ENCODE measurements at regions not wholly inside any gene's neighbourhood (a gene's known extent, or its start where the extent isn't known, plus 50 kb on each side); places are given as distances from the start of the nearest gene placed in this dataset.

GRCh38 chr18:51757255-51757924, 559.9 kb upstream of the MEX3C start:
- Histone ChIP-seq H3K4me1 (ENCODE audit: insufficient read depth, low read length) (no peaks in the 10 kb centered on the region; the same call in 1 of the 2 replicates), H3K14ac (ENCODE audit: insufficient read depth, low read length) (no peak overlapping the region), H3K4me2 (ENCODE audit: insufficient read depth, insufficient read length, low read length) (no peak overlapping the region), H2AFZ (ENCODE audit: low read length) (no peak overlapping the region), H3K9me3 (ENCODE audit: control insufficient read depth, low read depth, low read length) (no peaks in the 10 kb centered on the region), H2BK20ac (ENCODE audit: low read depth, low read length, poor library complexity, severe bottlenecking) (no peak overlapping the region), H4K5ac (ENCODE audit: insufficient read length, low read depth, low read length) (no peak overlapping the region), H4K8ac (replicated peaks; ENCODE audit: insufficient read length, low read depth, low read length) (no peak overlapping the region), H2BK15ac (ENCODE audit: low read depth, low read length) (no peak overlapping the region), H3K79me1 (ENCODE audit: insufficient read depth, low read depth, low read length, poor library complexity, severe bottlenecking) (no peaks in the 10 kb centered on the region), H3K79me2 (ENCODE audit: insufficient read depth, low read length) (no peaks in the 10 kb centered on the region), H4K91ac (ENCODE audit: insufficient read length, low read depth, low read length) (no peak overlapping the region), H2AK5ac (ENCODE audit: insufficient read length, low read length) (no peak overlapping the region), H3K9ac (ENCODE audit: extremely low read depth, insufficient read length, low read length) (no peak overlapping the region), H2BK120ac (ENCODE audit: low read depth, low read length, poor library complexity, severe bottlenecking) (no peak overlapping the region), H3K23ac (ENCODE audit: insufficient read length, low read depth, low read length) (no peak overlapping the region), H3K23me2 (ENCODE audit: insufficient read length, low read depth, low read length, poor library complexity, severe bottlenecking) (no peaks in the 10 kb centered on the region), H3K27ac (ENCODE audit: insufficient read length, low read depth, low read length) (no peak overlapping the region), H3K56ac (ENCODE audit: insufficient read length, low read depth, low read length) (no peak overlapping the region), H3T11ph (ENCODE audit: low read length) (no peak overlapping the region), H2BK5ac (ENCODE audit: insufficient read length, low read length) (no peak overlapping the region), H4K20me1 (ENCODE audit: control insufficient read depth, insufficient read depth, insufficient read length) (no peaks in the 10 kb centered on the region), H3K18ac (ENCODE audit: insufficient read length, low read depth, low read length) (no peak overlapping the region), H3K4ac (ENCODE audit: low read depth, low read length) (no peak overlapping the region), H2BK12ac (ENCODE audit: insufficient read length, low read depth, low read length) (no peak overlapping the region), H3K27me3 (ENCODE audit: insufficient read depth, low read length) (no peaks in the 10 kb centered on the region)
- H3K36me3 Mint-ChIP-seq (ENCODE audit: insufficient read depth in 1 of 3, low read depth in 3 of 3): no peaks in the 10 kb centered on the region
- no peaks in the 10 kb centered on the region for H3K27me3 Mint-ChIP-seq (ENCODE audit: low read depth)
- no peak for TF ChIP-seq CTCF (conservative IDR thresholded peaks at IDR 0.05)
- peaks cover 7 to 17% of the 10 kb centered on the region in 2 experiments for H3K4me1 Mint-ChIP-seq
- H3K27ac Mint-ChIP-seq: no peak overlapping the region
- WGBS (ENCODE audit: extremely low coverage, insufficient read length, low lambda C conversion rate): no CpG with 5 or more reads among the region's 5 CpGs
- no peak for DNase-seq
- no peaks in the 10 kb centered on the region for H3K9me3 Mint-ChIP-seq
- H3K4me3 Mint-ChIP-seq: no peak overlapping the region
